HCT116 (cell line): ENCODE measurements at regions not wholly inside any gene's neighbourhood (a gene's known extent, or its start where the extent isn't known, plus 50 kb on each side); places are given as distances from the start of the nearest gene placed in this dataset.
A peak's percentile ranks its signal among the peaks of the same experiment; 100 is the strongest.

ENCODE experiments used
- ATAC-seq: fragments of 200-7000 bp; cut with Tn5 transposase; 2 replicates; pipeline ENCODE4 v1.9.1; 2020; ENCODE audit warnings: mild to moderate bottlenecking, moderate library complexity
- BruUV-seq: library from RNA; stranded (reverse); fragments of 400-500 nt; replicated peaks from 2 replicates; lab custom pipeline; 2021; lab: Mats Ljungman, UMichigan
- CTCF ChIA-PET: fragments of 300-600 bp; sonication (Branson Sonifier 250); formaldehyde crosslinking; loops from one replicate; lab custom pipeline; 2021; ENCODE audit warnings: antibody characterized with exemption; lab: Charles Lee
- POLR2A ChIA-PET: fragments of 300-600, 350-600 bp; sonication (Branson Sonifier 250); formaldehyde crosslinking; loops from one replicate; lab custom pipeline; 2021; ENCODE audit warnings: antibody characterized with exemption; lab: Charles Lee
- RAD21 ChIA-PET, 2 experiments: fragments of 300-600 bp; sonication (Branson Sonifier 250); formaldehyde crosslinking; loops; one replicate each; lab custom pipeline; 2023; ENCODE audit warnings: low total read pairs in 2 of 2; ENCODE audit not compliant: uncharacterized antibody in 2 of 2, unreplicated experiment in 2 of 2, low non-redundant PET in 1 of 2; lab: Charles Lee
- DNase-seq: peaks from one replicate; pipeline ENCODE4 v3.0.0-alpha.2; 2010; ENCODE audit warnings: low read depth, low spot score
- H2AFZ ChIP-seq: fragments of 200-600 bp; shearing (Covaris generic), sonication (generic); 2 replicates; pipeline ENCODE4 v1.6.1; 2017; ENCODE audit warnings: low read depth, mixed run types, mixed read lengths, antibody characterized with exemption, low read length; ENCODE audit not compliant: poor library complexity, severe bottlenecking
- H3K27ac ChIP-seq: 2 replicates; pipeline ENCODE4 v1.5.1; 2012; ENCODE audit warnings: low read depth, low read length
- H3K27me3 ChIP-seq: fragments of 200-600 bp; sonication (generic); 2 replicates; pipeline ENCODE4 v1.6.1; 2016; ENCODE audit warnings: mixed run types, low read length, mixed read lengths; ENCODE audit not compliant: insufficient read depth
- H3K36me3 ChIP-seq, 2 experiments: fragments of 200-500 bp in 1 of 2; fragments of 200-600 bp in 1 of 2; sonication (Bioruptor generic) in 1 of 2; sonication (generic) in 1 of 2; 2 replicates each; pipeline versions ENCODE4 v1.5.1 to v1.6.1; 2014 to 2016; ENCODE audit warnings: low read length in 2 of 2, inconsistent platforms in 1 of 2, mixed read lengths in 1 of 2, mixed run types in 1 of 2; ENCODE audit not compliant: insufficient read depth in 2 of 2, control insufficient read depth in 1 of 2
- H3K4me1 ChIP-seq, 2 experiments: fragments of 200-600 bp in 1 of 2; sonication (generic) in 1 of 2; 2 replicates each; pipeline versions ENCODE4 v1.5.1 to v1.6.1; 2012 to 2017; ENCODE audit warnings: low read length in 2 of 2, inconsistent platforms in 1 of 2, mild to moderate bottlenecking in 1 of 2, mixed read lengths in 1 of 2, mixed run types in 1 of 2, moderate library complexity in 1 of 2; ENCODE audit not compliant: insufficient read depth in 2 of 2, control insufficient read depth in 1 of 2
- H3K4me2 ChIP-seq: fragments of 200-600 bp; sonication (generic); 2 replicates; pipeline ENCODE4 v1.6.1; 2017; ENCODE audit warnings: mixed run types, low read length, mixed read lengths
- H3K4me3 ChIP-seq, 2 experiments: fragments of 200-600 bp in 1 of 2; sonication (generic) in 1 of 2; replicated peaks in 1 of 2; 2 replicates each; pipeline ENCODE4 v1.5.1; 2011 to 2016; ENCODE audit warnings: low read length in 2 of 2, control low read depth in 1 of 2, low read depth in 1 of 2, mild to moderate bottlenecking in 1 of 2, mixed read lengths in 1 of 2, mixed run types in 1 of 2
- H3K79me2 ChIP-seq: fragments of 200-600 bp; sonication (generic); 2 replicates; pipeline ENCODE4 v1.6.1; 2017; ENCODE audit warnings: mild to moderate bottlenecking, mixed run types, low read length, moderate library complexity, mixed read lengths; ENCODE audit not compliant: insufficient read depth
- H3K9ac ChIP-seq: fragments of 200-600 bp; sonication (generic); 2 replicates; pipeline ENCODE4 v1.6.1; 2016; ENCODE audit warnings: low read length, mixed read lengths
- H3K9me2 ChIP-seq: fragments of 200-600 bp; sonication (generic), shearing (Covaris generic); 2 replicates; pipeline ENCODE4 v1.6.1; 2017; ENCODE audit warnings: mixed run types, mild to moderate bottlenecking, moderate library complexity; ENCODE audit not compliant: insufficient read depth
- H3K9me3 ChIP-seq, 2 experiments: fragments of 200-500 bp in 1 of 2; fragments of 200-600 bp in 1 of 2; sonication (Bioruptor generic) in 1 of 2; sonication (generic) in 1 of 2; 2 replicates each; pipeline ENCODE4 v1.6.1; 2014 to 2017; ENCODE audit warnings: low read length in 2 of 2, mixed read lengths in 2 of 2, inconsistent platforms in 1 of 2, low read depth in 1 of 2, mild to moderate bottlenecking in 1 of 2, mixed run types in 1 of 2, moderate library complexity in 1 of 2; ENCODE audit not compliant: control insufficient read depth in 1 of 2, insufficient read depth in 1 of 2
- H4K20me1 ChIP-seq: fragments of 200-600 bp; sonication (generic), shearing (Covaris generic); 2 replicates; pipeline ENCODE4 v1.6.1; 2017; ENCODE audit warnings: mixed run types, mild to moderate bottlenecking, moderate library complexity; ENCODE audit not compliant: insufficient read depth
- CBX3 ChIP-seq: IDR thresholded peaks from 2 replicates; pipeline ENCODE4 v1.6.1; 2012; ENCODE audit warnings: low read depth
- JUND ChIP-seq: IDR thresholded peaks from 2 replicates; pipeline ENCODE4 v1.6.1; 2012
- POLR2AphosphoS5 ChIP-seq: IDR thresholded peaks from 2 replicates; pipeline ENCODE4 v1.6.1; 2011; ENCODE audit warnings: mild to moderate bottlenecking, low read depth, low read length, moderate library complexity
- RAD21 ChIP-seq: IDR thresholded peaks from 2 replicates; pipeline ENCODE4 v1.6.1; 2012; ENCODE audit warnings: low read depth, mild to moderate bottlenecking
- SIN3A ChIP-seq: IDR thresholded peaks from 2 replicates; pipeline ENCODE4 v1.6.1; 2012; ENCODE audit warnings: low read depth
- SP1 ChIP-seq: IDR thresholded peaks from 2 replicates; pipeline ENCODE4 v1.6.1; 2012; ENCODE audit warnings: low read depth
- SRF ChIP-seq: IDR thresholded peaks from 2 replicates; pipeline ENCODE4 v1.6.1; 2012; ENCODE audit warnings: low read depth
- ZFX ChIP-seq: fragments of 450-650 bp; IDR thresholded peaks from 2 replicates; pipeline ENCODE4 v1.6.1; 2017
- ZNF274 ChIP-seq: fragments of 200-500 bp; sonication (Bioruptor generic); IDR thresholded peaks from 2 replicates; pipeline ENCODE4 v1.6.1; 2014; ENCODE audit warnings: mild to moderate bottlenecking, low read depth, low read length, inconsistent platforms
- intact Hi-C: fragments of 100-400 bp; cut with micrococcal nuclease; formaldehyde crosslinking; loops from 2 replicates; pipeline ENCODE4 v1.10.0; 2022
- TF ChIP-seq, protein P1 (sequence below): IDR thresholded peaks from 2 replicates; pipeline ENCODE4 v1.6.1; 2012; ENCODE audit warnings: low read depth
- TF ChIP-seq, protein P2 (sequence below): IDR thresholded peaks from 2 replicates; pipeline ENCODE4 v1.6.1; 2012
- TF ChIP-seq, protein P3 (sequence below): IDR thresholded peaks from 2 replicates; pipeline ENCODE4 v1.6.1; 2011; ENCODE audit warnings: mild to moderate bottlenecking, low read length, moderate library complexity; ENCODE audit not compliant: insufficient replicate concordance; ENCODE audit errors: extremely low read depth

DNA sequence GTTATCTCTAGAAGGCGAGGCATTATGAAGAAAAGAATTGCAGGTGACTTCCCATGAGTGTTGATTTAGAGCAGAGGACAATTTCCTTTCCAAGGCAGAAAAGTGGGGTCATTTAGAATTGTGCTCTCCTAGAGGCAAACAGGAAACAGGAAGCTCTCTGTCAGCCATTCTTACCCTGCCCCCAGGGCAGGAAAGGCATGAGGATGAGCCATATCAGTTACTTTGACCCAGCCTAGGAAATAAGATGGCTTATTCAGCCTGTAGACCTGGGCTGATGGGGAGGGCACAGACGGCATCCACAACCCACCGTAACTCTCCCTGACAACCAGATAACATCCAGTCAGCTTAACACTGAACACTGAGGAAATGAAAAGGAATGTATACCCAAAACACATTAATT, 88.8 kb upstream of the KDR start:
- Histone ChIP-seq H3K79me2 (no peaks in the 10 kb centered on the region), H3K4me2 (no peak overlapping the region), H3K9ac (no peak overlapping the region), H3K9me3 (no peaks in the 10 kb centered on the region), H4K20me1 (no peaks in the 10 kb centered on the region), H3K4me3 (no peak overlapping the region), H3K4me1 (peaks cover 0 to 3% of the 10 kb centered on the region in 2 experiments; a peak in 1 of 4 replicates), H2AFZ (peak overlapping the region; percentile 34), H3K27me3 (no peaks in the 10 kb centered on the region), H3K36me3 (no peaks in the 10 kb centered on the region), H3K27ac (no peak overlapping the region), H3K9me2 (no peaks in the 10 kb centered on the region)
- POLR2A ChIA-PET = no interaction called here
- DNase-seq = no peak
- RAD21 ChIA-PET = no interaction called here
- TF ChIP-seq, protein P1, sequence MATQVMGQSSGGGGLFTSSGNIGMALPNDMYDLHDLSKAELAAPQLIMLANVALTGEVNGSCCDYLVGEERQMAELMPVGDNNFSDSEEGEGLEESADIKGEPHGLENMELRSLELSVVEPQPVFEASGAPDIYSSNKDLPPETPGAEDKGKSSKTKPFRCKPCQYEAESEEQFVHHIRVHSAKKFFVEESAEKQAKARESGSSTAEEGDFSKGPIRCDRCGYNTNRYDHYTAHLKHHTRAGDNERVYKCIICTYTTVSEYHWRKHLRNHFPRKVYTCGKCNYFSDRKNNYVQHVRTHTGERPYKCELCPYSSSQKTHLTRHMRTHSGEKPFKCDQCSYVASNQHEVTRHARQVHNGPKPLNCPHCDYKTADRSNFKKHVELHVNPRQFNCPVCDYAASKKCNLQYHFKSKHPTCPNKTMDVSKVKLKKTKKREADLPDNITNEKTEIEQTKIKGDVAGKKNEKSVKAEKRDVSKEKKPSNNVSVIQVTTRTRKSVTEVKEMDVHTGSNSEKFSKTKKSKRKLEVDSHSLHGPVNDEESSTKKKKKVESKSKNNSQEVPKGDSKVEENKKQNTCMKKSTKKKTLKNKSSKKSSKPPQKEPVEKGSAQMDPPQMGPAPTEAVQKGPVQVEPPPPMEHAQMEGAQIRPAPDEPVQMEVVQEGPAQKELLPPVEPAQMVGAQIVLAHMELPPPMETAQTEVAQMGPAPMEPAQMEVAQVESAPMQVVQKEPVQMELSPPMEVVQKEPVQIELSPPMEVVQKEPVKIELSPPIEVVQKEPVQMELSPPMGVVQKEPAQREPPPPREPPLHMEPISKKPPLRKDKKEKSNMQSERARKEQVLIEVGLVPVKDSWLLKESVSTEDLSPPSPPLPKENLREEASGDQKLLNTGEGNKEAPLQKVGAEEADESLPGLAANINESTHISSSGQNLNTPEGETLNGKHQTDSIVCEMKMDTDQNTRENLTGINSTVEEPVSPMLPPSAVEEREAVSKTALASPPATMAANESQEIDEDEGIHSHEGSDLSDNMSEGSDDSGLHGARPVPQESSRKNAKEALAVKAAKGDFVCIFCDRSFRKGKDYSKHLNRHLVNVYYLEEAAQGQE = no peak
- intact Hi-C loops = no loop called here
- no TSS peak for BruUV-seq
- CTCF ChIA-PET = no interaction called here
- ATAC-seq = no peak

DNA sequence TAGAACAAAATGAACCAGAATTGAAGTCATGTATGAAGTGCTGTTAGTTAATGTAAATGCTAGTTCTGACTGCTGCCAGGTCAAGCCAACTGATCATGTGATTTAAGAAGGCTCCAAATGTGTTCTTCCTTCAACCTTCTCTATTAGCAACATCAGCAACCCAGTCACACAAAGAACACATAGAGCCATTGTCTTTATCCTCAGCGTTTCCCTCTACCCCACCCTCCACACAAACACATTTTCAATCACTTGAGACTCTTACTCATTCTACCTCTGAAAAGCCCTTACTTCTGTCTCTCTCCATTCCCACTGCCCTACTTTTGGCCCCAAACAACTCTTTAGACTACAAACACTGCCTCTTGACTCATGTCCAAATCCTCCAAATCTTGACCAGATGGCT, 89.7 kb upstream of the KDR start:
- ChIA-PET RAD21 (no interaction called here), POLR2A (no interaction called here), CTCF (no interaction called here)
- BruUV-seq = no TSS peak
- ATAC-seq (no peak), DNase-seq (no peak)
- Histone ChIP-seq H3K27me3 (no peaks in the 10 kb centered on the region), H4K20me1 (no peaks in the 10 kb centered on the region), H3K4me2 (no peak overlapping the region), H3K9ac (no peak overlapping the region), H3K4me3 (no peak overlapping the region), H3K9me3 (no peaks in the 10 kb centered on the region), H3K36me3 (no peaks in the 10 kb centered on the region), H2AFZ (no peak overlapping the region), H3K27ac (no peak overlapping the region), H3K79me2 (no peaks in the 10 kb centered on the region), H3K4me1 (peaks cover 0 to 3% of the 10 kb centered on the region in 2 experiments; a peak in 1 of 4 replicates), H3K9me2 (no peaks in the 10 kb centered on the region)
- intact Hi-C loops = no loop called here
- TF ChIP-seq, protein P2, sequence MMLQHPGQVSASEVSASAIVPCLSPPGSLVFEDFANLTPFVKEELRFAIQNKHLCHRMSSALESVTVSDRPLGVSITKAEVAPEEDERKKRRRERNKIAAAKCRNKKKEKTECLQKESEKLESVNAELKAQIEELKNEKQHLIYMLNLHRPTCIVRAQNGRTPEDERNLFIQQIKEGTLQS = no peak
- no peak for TF ChIP-seq CBX3
- no peak for TF ChIP-seq ZNF274
- TF ChIP-seq, protein P1 = no peak
- no peak for TF ChIP-seq ZFX
- TF ChIP-seq SRF = no peak
- no peak for TF ChIP-seq SP1
- TF ChIP-seq, protein P3, sequence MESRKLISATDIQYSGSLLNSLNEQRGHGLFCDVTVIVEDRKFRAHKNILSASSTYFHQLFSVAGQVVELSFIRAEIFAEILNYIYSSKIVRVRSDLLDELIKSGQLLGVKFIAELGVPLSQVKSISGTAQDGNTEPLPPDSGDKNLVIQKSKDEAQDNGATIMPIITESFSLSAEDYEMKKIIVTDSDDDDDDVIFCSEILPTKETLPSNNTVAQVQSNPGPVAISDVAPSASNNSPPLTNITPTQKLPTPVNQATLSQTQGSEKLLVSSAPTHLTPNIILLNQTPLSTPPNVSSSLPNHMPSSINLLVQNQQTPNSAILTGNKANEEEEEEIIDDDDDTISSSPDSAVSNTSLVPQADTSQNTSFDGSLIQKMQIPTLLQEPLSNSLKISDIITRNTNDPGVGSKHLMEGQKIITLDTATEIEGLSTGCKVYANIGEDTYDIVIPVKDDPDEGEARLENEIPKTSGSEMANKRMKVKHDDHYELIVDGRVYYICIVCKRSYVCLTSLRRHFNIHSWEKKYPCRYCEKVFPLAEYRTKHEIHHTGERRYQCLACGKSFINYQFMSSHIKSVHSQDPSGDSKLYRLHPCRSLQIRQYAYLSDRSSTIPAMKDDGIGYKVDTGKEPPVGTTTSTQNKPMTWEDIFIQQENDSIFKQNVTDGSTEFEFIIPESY = no peak
- no peak for TF ChIP-seq SIN3A
- no peak for TF ChIP-seq JUND
- TF ChIP-seq RAD21 = no peak
- TF ChIP-seq POLR2AphosphoS5 = no peak
